Tibial nerve (tissue), 4 donors: ENCODE measurements at regions not wholly inside any gene's neighbourhood (a gene's known extent, or its start where the extent isn't known, plus 50 kb on each side); places are given as distances from the start of the nearest gene placed in this dataset.

ENCODE experiments used
- EP300 ChIP-seq, 2 donors: sonication (generic); formaldehyde crosslinking; IDR thresholded peaks; one replicate each; pipeline ENCODE4 v1.6.1; 2017; ENCODE audit warnings: antibody characterized with exemption in 2 of 2, mild to moderate bottlenecking in 1 of 2
- POLR2A ChIP-seq, 2 donors: fragments of 450-650 bp; IDR thresholded peaks; one replicate each; pipeline ENCODE4 v1.6.1; 2017; ENCODE audit warnings: antibody characterized with exemption in 2 of 2, mild to moderate bottlenecking in 2 of 2, moderate library complexity in 2 of 2
- TF ChIP-seq, protein P1 (sequence below), 5 experiments: fragments of 200-600 bp in 3 of 5; fragments of 450-650 bp in 2 of 5; sonication (generic) in 3 of 5; IDR thresholded peaks; one replicate each; pipeline ENCODE4 v1.5.1; 2016 to 2019; ENCODE audit warnings: antibody characterized with exemption in 5 of 5, mild to moderate bottlenecking in 3 of 5, moderate library complexity in 2 of 5

DNA sequence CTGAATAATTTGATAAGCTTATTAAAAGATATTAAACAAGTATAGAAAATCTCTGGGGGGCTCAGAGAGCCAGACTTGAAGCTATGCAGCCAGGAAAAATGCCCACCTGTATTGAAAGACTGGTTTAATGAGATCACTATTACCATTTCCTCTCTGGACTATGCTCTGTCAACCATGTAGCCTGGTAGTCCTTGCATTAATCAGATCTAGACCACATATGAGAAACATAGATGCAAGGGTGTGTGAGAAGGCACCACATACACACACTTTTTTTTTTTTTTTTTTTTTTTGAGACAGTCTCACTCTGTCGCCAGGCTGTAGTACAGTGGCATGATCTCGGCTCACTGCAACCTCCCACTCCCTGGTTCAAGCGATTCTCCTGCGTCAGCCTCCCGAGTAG, 75.9 kb upstream of the ATP8A1 start:
- no peak for TF ChIP-seq POLR2A (IDR thresholded peaks at IDR 0.05)
- TF ChIP-seq, protein P1, sequence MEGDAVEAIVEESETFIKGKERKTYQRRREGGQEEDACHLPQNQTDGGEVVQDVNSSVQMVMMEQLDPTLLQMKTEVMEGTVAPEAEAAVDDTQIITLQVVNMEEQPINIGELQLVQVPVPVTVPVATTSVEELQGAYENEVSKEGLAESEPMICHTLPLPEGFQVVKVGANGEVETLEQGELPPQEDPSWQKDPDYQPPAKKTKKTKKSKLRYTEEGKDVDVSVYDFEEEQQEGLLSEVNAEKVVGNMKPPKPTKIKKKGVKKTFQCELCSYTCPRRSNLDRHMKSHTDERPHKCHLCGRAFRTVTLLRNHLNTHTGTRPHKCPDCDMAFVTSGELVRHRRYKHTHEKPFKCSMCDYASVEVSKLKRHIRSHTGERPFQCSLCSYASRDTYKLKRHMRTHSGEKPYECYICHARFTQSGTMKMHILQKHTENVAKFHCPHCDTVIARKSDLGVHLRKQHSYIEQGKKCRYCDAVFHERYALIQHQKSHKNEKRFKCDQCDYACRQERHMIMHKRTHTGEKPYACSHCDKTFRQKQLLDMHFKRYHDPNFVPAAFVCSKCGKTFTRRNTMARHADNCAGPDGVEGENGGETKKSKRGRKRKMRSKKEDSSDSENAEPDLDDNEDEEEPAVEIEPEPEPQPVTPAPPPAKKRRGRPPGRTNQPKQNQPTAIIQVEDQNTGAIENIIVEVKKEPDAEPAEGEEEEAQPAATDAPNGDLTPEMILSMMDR (IDR thresholded peaks at IDR 0.05): no peak
- TF ChIP-seq EP300 (IDR thresholded peaks at IDR 0.05): no peak
